ENCODE measurements at regions not wholly inside any gene's neighbourhood (a gene's known extent, or its start where the extent isn't known, plus 50 kb on each side); places are given as distances from the start of the nearest gene placed in this dataset.

DNA sequence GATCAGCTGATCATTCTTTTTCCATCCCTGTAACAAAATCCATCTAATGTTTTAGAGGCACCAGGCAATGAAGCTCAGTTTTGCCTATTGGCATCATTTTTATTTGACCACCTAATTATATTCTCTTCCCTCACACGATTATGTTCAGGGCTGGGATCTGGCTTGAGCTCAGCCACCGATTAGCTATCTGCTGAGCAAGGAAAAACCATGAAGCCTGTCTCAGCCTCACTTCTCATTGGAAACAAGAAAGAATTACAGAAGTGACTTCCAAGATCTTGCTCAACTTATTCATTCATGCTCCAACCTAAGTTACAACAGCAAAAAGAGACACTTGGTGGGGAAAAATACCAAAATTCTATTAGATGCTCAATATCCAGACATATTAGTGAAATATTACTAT, 139.0 kb upstream of the SH3BP4 start:
- no peaks in the 10 kb centered on the region for H3K36me3 ChIP-seq
- H3K4me3 ChIP-seq, result no peak overlapping the region
- H3K4me1 ChIP-seq, result no peaks in the 10 kb centered on the region
- DNase-seq (ENCODE audit: extremely low spot score in 2 of 2), result no peak
- H3K9me3 ChIP-seq, result no peaks in the 10 kb centered on the region
- no peaks in the 10 kb centered on the region for H3K27me3 ChIP-seq
- no peak overlapping the region for H3K27ac ChIP-seq
- intact Hi-C loops (cut with DNase I), result no loop called here
- TF ChIP-seq, protein P1, sequence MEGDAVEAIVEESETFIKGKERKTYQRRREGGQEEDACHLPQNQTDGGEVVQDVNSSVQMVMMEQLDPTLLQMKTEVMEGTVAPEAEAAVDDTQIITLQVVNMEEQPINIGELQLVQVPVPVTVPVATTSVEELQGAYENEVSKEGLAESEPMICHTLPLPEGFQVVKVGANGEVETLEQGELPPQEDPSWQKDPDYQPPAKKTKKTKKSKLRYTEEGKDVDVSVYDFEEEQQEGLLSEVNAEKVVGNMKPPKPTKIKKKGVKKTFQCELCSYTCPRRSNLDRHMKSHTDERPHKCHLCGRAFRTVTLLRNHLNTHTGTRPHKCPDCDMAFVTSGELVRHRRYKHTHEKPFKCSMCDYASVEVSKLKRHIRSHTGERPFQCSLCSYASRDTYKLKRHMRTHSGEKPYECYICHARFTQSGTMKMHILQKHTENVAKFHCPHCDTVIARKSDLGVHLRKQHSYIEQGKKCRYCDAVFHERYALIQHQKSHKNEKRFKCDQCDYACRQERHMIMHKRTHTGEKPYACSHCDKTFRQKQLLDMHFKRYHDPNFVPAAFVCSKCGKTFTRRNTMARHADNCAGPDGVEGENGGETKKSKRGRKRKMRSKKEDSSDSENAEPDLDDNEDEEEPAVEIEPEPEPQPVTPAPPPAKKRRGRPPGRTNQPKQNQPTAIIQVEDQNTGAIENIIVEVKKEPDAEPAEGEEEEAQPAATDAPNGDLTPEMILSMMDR (IDR thresholded peaks at IDR 0.05), result no peak
- no peak for TF ChIP-seq POLR2AphosphoS5 (IDR thresholded peaks at IDR 0.05; ENCODE audit: insufficient read depth in 1 of 2, low read depth in 1 of 2)

DNA sequence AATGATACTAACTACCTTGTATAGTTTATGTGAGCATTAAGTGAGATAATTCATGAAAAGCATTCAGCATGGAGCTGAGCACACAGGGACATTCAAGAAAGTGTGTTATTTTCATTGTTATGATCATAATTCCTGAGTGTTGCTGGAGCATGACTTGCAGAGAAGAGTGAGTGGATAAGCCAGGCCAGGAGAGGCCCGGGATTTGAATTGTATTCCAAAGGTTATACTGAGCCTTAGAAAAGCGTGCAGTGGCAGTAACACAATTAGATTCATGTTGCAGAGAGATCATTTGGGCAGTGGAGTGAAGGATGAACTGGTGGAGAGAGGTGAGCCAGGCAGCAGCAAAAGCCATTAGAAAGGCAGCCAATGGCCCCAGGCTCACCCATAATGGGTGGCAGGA, 142.9 kb upstream of the SH3BP4 start:
- no peaks in the 10 kb centered on the region for H3K9me3 ChIP-seq
- H3K36me3 ChIP-seq, result no peaks in the 10 kb centered on the region
- H3K27ac ChIP-seq, result no peak overlapping the region
- no peaks in the 10 kb centered on the region for H3K4me1 ChIP-seq
- intact Hi-C loops (cut with DNase I), result no loop called here
- no peak overlapping the region for H3K4me3 ChIP-seq
- no peaks in the 10 kb centered on the region for H3K27me3 ChIP-seq
- TF ChIP-seq POLR2A (IDR thresholded peaks at IDR 0.05) (no peak), POLR2AphosphoS5 (IDR thresholded peaks at IDR 0.05; ENCODE audit: insufficient read depth in 1 of 2, low read depth in 1 of 2) (no peak)
- TF ChIP-seq, protein P1 (IDR thresholded peaks at IDR 0.05), result no peak
- no peak for DNase-seq (ENCODE audit: extremely low spot score in 2 of 2)

DNA sequence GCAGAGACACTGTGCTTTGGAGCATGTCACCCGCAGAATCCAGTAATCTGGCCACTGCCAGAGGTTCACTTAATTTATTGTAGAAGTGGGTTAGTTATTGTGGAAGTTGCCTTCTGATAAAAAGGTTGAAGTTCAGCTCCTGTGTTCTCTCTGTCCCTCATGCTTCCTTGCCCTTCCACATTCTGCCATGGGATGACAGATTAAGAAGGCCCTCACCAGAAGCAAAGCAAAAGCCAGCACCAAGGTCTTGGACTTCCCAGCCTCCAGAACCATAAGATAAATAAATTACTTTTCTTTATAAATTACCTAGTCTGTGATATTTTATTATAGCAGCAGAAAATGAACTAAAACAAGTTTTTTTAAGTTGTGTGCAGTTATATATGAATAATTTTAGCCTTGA, 145.0 kb upstream of the SH3BP4 start:
- DNase-seq (ENCODE audit: extremely low spot score in 2 of 2), result no peak
- Histone ChIP-seq H3K4me1 (no peaks in the 10 kb centered on the region), H3K9me3 (no peaks in the 10 kb centered on the region), H3K36me3 (no peaks in the 10 kb centered on the region), H3K27ac (no peak overlapping the region), H3K4me3 (no peak overlapping the region), H3K27me3 (no peaks in the 10 kb centered on the region)
- TF ChIP-seq, protein P1 (IDR thresholded peaks at IDR 0.05), result no peak
- TF ChIP-seq POLR2A (IDR thresholded peaks at IDR 0.05) (no peak), POLR2AphosphoS5 (IDR thresholded peaks at IDR 0.05; ENCODE audit: insufficient read depth in 1 of 2, low read depth in 1 of 2) (no peak)
- intact Hi-C loops (cut with DNase I), result no loop called here

DNA sequence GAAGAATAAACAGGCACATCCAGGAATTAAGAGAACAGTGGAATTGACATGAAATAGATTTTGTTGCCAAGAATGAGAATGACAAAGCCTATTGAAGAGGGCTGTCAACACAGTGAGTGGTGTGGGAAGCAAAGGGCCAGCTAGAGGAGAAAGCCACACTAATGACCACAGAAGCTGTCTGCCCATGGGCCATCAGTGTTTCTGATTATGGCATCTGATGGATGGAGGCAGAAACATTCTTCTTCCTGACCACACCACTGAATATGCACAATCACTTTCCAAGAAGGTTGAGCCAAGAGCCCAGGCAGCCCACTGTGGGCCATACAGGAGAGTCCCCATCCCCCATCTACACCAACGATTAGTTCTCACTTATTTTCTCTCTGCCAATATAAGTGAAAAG, 146.0 kb upstream of the SH3BP4 start:
- no peak for DNase-seq (ENCODE audit: extremely low spot score in 2 of 2)
- Histone ChIP-seq H3K36me3 (no peaks in the 10 kb centered on the region), H3K4me3 (no peak overlapping the region), H3K27ac (no peak overlapping the region), H3K9me3 (no peaks in the 10 kb centered on the region), H3K4me1 (no peaks in the 10 kb centered on the region), H3K27me3 (no peaks in the 10 kb centered on the region)
- TF ChIP-seq POLR2AphosphoS5 (IDR thresholded peaks at IDR 0.05; ENCODE audit: insufficient read depth in 1 of 2, low read depth in 1 of 2), result no peak
- TF ChIP-seq, protein P1 (IDR thresholded peaks at IDR 0.05), result no peak
- TF ChIP-seq POLR2A (IDR thresholded peaks at IDR 0.05), result no peak
- intact Hi-C loops (cut with DNase I), result no loop called here

DNA sequence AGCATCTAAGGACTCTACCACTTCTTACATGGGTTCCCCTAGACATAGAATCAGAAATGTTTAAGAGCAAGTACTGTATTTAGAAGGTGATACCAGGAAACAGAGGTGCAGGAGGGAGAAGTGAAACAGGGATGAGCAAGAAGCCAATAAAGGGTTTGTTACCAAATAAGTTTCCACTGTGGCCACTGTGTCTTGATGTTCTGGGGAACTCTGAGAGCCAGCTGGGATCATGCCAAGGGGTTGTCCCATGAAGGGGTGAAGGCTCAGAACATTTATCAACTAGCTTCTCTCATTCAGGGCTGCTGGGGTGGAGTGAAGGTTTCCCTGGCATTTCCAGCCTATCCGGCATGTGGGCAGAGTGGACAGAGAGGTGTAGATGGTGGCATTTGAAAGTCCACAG, 147.1 kb upstream of the SH3BP4 start:
- Histone ChIP-seq H3K27me3 (no peaks in the 10 kb centered on the region), H3K4me3 (no peak overlapping the region), H3K4me1 (no peaks in the 10 kb centered on the region), H3K36me3 (no peaks in the 10 kb centered on the region), H3K9me3 (no peaks in the 10 kb centered on the region), H3K27ac (no peak overlapping the region)
- DNase-seq (ENCODE audit: extremely low spot score in 2 of 2), result no peak
- intact Hi-C loops (cut with DNase I), result no loop called here
- no peak for TF ChIP-seq POLR2A (IDR thresholded peaks at IDR 0.05)
- TF ChIP-seq, protein P1 (IDR thresholded peaks at IDR 0.05), result no peak
- TF ChIP-seq POLR2AphosphoS5 (IDR thresholded peaks at IDR 0.05; ENCODE audit: insufficient read depth in 1 of 2, low read depth in 1 of 2), result no peak

Data from vagina (tissue), 2 donors.